ENCODE measurements at regions not wholly inside any gene's neighbourhood (a gene's known extent, or its start where the extent isn't known, plus 50 kb on each side); places are given as distances from the start of the nearest gene placed in this dataset.

DNA sequence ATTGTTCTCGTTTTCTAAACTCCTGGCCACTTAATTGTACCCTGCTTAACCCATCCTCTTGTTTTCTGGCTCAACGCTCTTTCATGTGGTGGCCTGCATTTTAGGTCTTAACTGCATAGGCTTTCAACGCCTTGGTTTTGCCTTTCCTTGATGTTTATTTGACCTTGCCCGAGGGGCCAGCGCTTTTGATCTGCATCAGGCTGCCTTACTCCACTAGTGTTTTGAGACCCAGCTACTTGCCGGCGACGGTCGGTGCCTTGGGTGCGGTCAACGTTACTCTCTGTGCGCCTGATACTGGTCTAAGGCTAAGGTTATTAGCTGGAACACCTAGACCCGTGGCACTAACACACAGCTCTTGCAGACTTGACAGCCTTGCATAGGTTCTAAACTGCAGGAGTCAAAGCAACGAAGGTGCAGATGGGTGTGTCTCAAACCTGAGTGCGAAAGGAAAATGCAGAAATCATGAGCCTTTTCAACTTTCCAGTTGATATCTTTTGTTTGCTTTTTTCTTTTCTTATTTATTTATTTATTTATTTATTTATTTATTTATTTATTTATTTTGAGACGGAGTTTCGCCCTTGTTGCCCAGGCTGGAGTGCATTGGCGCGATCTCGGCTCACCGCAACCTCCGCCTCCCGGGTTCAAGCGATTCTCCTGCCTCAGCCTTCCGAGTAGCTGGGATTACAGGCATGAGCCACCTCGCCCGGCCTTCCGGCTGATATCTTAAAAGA lies 138.8 kb downstream of the HFE start:
- Histone ChIP-seq H3K36me3 (ENCODE audit: low read length) (no peaks in the 10 kb centered on the region), H3K9me2 (replicated peaks; ENCODE audit: insufficient read depth, low read length) (no peaks in the 10 kb centered on the region), H3K4me3 (ENCODE audit: insufficient read depth, low read length, poor library complexity, severe bottlenecking) (no peak overlapping the region), H3K4me2 (ENCODE audit: low read depth, low read length, poor library complexity, severe bottlenecking) (no peak overlapping the region), H3K9ac (ENCODE audit: low read length) (no peak overlapping the region), H3K27me3 (ENCODE audit: low read length) (no peaks in the 10 kb centered on the region; the same call in 1 of the 2 replicates), H3K79me2 (ENCODE audit: insufficient read depth, low read length) (no peaks in the 10 kb centered on the region), H2AFZ (ENCODE audit: low read depth, low read length, severe bottlenecking) (no peak overlapping the region), H3F3A (ENCODE audit: insufficient read depth) (peaks cover under 1% of the 10 kb centered on the region; the same call in 1 of the 2 replicates), H4K20me1 (ENCODE audit: low read depth, low read length) (no peaks in the 10 kb centered on the region), H3K9me3 (ENCODE audit: insufficient read depth, low read length) (no peaks in the 10 kb centered on the region), H3K27ac (ENCODE audit: low read depth, low read length) (no peak overlapping the region)
- no peak for TF ChIP-seq EZH2phosphoT487 (conservative IDR thresholded peaks at IDR 0.05; ENCODE audit: low read length)
- TF ChIP-seq, protein P1, sequence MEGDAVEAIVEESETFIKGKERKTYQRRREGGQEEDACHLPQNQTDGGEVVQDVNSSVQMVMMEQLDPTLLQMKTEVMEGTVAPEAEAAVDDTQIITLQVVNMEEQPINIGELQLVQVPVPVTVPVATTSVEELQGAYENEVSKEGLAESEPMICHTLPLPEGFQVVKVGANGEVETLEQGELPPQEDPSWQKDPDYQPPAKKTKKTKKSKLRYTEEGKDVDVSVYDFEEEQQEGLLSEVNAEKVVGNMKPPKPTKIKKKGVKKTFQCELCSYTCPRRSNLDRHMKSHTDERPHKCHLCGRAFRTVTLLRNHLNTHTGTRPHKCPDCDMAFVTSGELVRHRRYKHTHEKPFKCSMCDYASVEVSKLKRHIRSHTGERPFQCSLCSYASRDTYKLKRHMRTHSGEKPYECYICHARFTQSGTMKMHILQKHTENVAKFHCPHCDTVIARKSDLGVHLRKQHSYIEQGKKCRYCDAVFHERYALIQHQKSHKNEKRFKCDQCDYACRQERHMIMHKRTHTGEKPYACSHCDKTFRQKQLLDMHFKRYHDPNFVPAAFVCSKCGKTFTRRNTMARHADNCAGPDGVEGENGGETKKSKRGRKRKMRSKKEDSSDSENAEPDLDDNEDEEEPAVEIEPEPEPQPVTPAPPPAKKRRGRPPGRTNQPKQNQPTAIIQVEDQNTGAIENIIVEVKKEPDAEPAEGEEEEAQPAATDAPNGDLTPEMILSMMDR (IDR thresholded peaks at IDR 0.05; ENCODE audit: insufficient read depth, low read length, poor library complexity, severe bottlenecking), result no peak

DNA sequence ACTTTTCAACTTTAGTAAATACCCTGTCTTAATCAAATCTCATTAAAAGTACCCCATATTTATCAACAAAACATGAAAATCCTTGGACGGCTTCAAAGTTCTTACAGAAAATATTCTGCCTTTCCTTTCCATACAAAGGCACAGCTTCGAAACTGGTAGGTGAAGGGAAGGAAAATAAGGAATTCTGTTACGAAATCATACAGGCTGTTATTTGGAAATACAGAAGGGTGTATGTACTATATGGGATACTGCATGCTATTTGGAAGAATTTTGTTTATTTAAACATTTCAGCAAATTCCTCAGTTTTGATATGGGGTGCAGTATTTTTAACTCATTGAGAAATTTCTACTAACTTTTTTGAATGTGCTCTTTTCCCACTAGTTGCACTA lies 138.4 kb upstream of the BTN3A2 start:
- H3F3A ChIP-seq (ENCODE audit: insufficient read depth), result peaks cover 6% of the 10 kb centered on the region; the same call in 1 of the 2 replicates
- H3K36me3 ChIP-seq (ENCODE audit: low read length), result no peaks in the 10 kb centered on the region
- no peak overlapping the region for H3K9ac ChIP-seq (ENCODE audit: low read length)
- H3K4me3 ChIP-seq (ENCODE audit: insufficient read depth, low read length, poor library complexity, severe bottlenecking), result no peak overlapping the region
- no peak overlapping the region for H2AFZ ChIP-seq (ENCODE audit: low read depth, low read length, severe bottlenecking)
- H3K4me2 ChIP-seq (ENCODE audit: low read depth, low read length, poor library complexity, severe bottlenecking), result no peak overlapping the region
- no peaks in the 10 kb centered on the region; the same call in 1 of the 2 replicates for H3K27me3 ChIP-seq (ENCODE audit: low read length)
- H3K79me2 ChIP-seq (ENCODE audit: insufficient read depth, low read length), result no peaks in the 10 kb centered on the region
- H3K9me2 ChIP-seq (replicated peaks; ENCODE audit: insufficient read depth, low read length), result no peaks in the 10 kb centered on the region
- H3K9me3 ChIP-seq (ENCODE audit: insufficient read depth, low read length), result no peaks in the 10 kb centered on the region
- no peak overlapping the region for H3K27ac ChIP-seq (ENCODE audit: low read depth, low read length)
- no peaks in the 10 kb centered on the region for H4K20me1 ChIP-seq (ENCODE audit: low read depth, low read length)
- TF ChIP-seq, protein P1 (IDR thresholded peaks at IDR 0.05; ENCODE audit: insufficient read depth, low read length, poor library complexity, severe bottlenecking), result no peak
- TF ChIP-seq EZH2phosphoT487 (conservative IDR thresholded peaks at IDR 0.05; ENCODE audit: low read length), result no peak

DNA sequence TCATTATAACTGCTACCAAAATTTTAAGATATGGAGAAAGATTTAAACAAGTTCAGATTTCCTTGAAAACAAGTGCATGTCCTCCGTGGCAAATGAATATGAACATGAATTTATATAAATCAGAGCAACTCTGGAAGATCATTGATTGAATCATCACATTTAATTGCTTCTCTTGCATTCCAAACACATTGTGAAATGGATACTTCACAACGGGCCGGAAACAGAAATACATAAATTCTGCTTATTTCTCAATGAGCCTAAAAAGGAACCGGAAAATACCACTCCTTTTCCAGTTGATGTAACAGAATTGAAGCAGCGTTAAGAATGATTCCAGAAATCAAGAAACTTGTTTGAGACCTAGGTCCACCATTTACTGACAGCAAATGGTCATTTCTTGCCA lies 134.6 kb upstream of the BTN3A2 start:
- no peaks in the 10 kb centered on the region for H3K9me3 ChIP-seq (ENCODE audit: insufficient read depth, low read length)
- H3K36me3 ChIP-seq (ENCODE audit: low read length), result no peaks in the 10 kb centered on the region
- no peaks in the 10 kb centered on the region for H3K9me2 ChIP-seq (replicated peaks; ENCODE audit: insufficient read depth, low read length)
- H3F3A ChIP-seq (ENCODE audit: insufficient read depth), result peaks cover 43% of the 10 kb centered on the region
- no peak overlapping the region for H3K4me3 ChIP-seq (ENCODE audit: insufficient read depth, low read length, poor library complexity, severe bottlenecking)
- H4K20me1 ChIP-seq (ENCODE audit: low read depth, low read length), result no peaks in the 10 kb centered on the region
- no peak overlapping the region for H2AFZ ChIP-seq (ENCODE audit: low read depth, low read length, severe bottlenecking)
- TF ChIP-seq, protein P1 (IDR thresholded peaks at IDR 0.05; ENCODE audit: insufficient read depth, low read length, poor library complexity, severe bottlenecking), result no peak
- TF ChIP-seq EZH2phosphoT487 (conservative IDR thresholded peaks at IDR 0.05; ENCODE audit: low read length), result no peak
- H3K27me3 ChIP-seq (ENCODE audit: low read length), result no peaks in the 10 kb centered on the region
- H3K79me2 ChIP-seq (ENCODE audit: insufficient read depth, low read length), result no peaks in the 10 kb centered on the region
- no peak overlapping the region for H3K4me2 ChIP-seq (ENCODE audit: low read depth, low read length, poor library complexity, severe bottlenecking)
- H3K9ac ChIP-seq (ENCODE audit: low read length), result no peak overlapping the region
- no peak overlapping the region for H3K27ac ChIP-seq (ENCODE audit: low read depth, low read length)

Data from SU-DHL-6 (cell line).